Left lung (tissue), 4 donors: ENCODE measurements at regions not wholly inside any gene's neighbourhood (a gene's known extent, or its start where the extent isn't known, plus 50 kb on each side); places are given as distances from the start of the nearest gene placed in this dataset.

Source experiments
- ATAC-seq: fragments of 200-7000 bp; cut with Tn5 transposase; one replicate; pipeline ENCODE4 v1.9.1; 2020; ENCODE audit warnings: moderate library complexity
- DNase-seq, 4 donors: peaks; one replicate each; pipeline ENCODE4 v3.0.0-alpha.2; 2013 to 2020
- H3K27ac ChIP-seq, 2 donors: fragments of 200-600 bp; sonication (generic) in 1 of 2; one replicate each; pipeline versions ENCODE4 v1.5.0 to v1.8.0; 2020 to 2021
- H3K27me3 ChIP-seq, 2 donors: fragments of 200-600 bp; sonication (generic) in 1 of 2; one replicate each; pipeline versions ENCODE4 v1.5.0 to v1.8.0; 2020 to 2021
- H3K36me3 ChIP-seq, 2 donors: fragments of 200-600 bp; sonication (generic) in 1 of 2; one replicate each; pipeline versions ENCODE4 v1.5.0 to v1.8.0; 2020 to 2021
- H3K4me1 ChIP-seq, 2 donors: fragments of 200-600 bp; one replicate each; pipeline ENCODE4 v1.8.0; 2021
- H3K4me3 ChIP-seq, 2 donors: fragments of 200-600 bp; sonication (generic) in 1 of 2; one replicate each; pipeline versions ENCODE4 v1.5.0 to v1.8.0; 2020 to 2021; ENCODE audit warnings: mild to moderate bottlenecking in 1 of 2
- H3K9me3 ChIP-seq, 2 donors: fragments of 200-600 bp; sonication (generic) in 1 of 2; one replicate each; pipeline versions ENCODE4 v1.5.0 to v1.8.0; 2020 to 2021
- intact Hi-C, 2 donors: fragments of 100-400 bp; cut with DNase I; formaldehyde crosslinking; loops; one replicate each; pipeline versions ENCODE4 v1.11.2 to v1.14.2; 2022
- TF ChIP-seq, protein P1 (sequence below), 2 donors: fragments of 200-600 bp; sonication (generic) in 1 of 2; IDR thresholded peaks; one replicate each; pipeline versions ENCODE4 v1.5.0 to v1.8.0; 2021; ENCODE audit warnings: antibody characterized with exemption in 2 of 2
- donor health status: DM: no; HTN: yes; CAD: no.
- donor health status: DM: no; HTN: no; CAD: no.

DNA sequence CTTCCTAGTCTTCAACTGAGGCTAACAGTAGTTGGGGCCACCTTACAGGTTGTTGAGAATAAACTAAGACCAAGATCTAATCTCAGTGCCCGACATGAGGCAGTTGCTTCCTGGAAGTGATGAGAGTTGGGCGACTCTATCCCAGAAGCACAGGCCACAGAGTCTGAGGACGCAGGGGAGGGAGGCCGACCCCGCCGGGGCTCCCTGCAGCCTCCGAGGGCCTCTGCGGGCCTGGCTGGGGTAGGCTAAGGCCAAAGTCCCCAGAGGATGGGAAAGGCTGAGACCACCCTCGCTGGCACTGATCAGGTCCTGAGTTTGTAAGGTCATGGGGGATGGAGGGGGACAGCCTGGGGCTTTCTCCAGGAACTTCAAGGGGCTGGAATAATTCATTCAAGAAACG is 74.0 kb downstream of the ENGASE start:
- TF ChIP-seq, protein P1, sequence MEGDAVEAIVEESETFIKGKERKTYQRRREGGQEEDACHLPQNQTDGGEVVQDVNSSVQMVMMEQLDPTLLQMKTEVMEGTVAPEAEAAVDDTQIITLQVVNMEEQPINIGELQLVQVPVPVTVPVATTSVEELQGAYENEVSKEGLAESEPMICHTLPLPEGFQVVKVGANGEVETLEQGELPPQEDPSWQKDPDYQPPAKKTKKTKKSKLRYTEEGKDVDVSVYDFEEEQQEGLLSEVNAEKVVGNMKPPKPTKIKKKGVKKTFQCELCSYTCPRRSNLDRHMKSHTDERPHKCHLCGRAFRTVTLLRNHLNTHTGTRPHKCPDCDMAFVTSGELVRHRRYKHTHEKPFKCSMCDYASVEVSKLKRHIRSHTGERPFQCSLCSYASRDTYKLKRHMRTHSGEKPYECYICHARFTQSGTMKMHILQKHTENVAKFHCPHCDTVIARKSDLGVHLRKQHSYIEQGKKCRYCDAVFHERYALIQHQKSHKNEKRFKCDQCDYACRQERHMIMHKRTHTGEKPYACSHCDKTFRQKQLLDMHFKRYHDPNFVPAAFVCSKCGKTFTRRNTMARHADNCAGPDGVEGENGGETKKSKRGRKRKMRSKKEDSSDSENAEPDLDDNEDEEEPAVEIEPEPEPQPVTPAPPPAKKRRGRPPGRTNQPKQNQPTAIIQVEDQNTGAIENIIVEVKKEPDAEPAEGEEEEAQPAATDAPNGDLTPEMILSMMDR (IDR thresholded peaks at IDR 0.05) = no peak
- Histone ChIP-seq H3K27me3 (peaks cover 0 to 80% of the 10 kb centered on the region in 2 donors), H3K9me3 (no peaks in the 10 kb centered on the region), H3K36me3 (no peaks in the 10 kb centered on the region), H3K4me3 (no peak overlapping the region), H3K27ac (no peak overlapping the region), H3K4me1 (no peaks in the 10 kb centered on the region)
- DNase-seq (no peak), ATAC-seq (no peak)
- intact Hi-C loops = no loop called here

DNA sequence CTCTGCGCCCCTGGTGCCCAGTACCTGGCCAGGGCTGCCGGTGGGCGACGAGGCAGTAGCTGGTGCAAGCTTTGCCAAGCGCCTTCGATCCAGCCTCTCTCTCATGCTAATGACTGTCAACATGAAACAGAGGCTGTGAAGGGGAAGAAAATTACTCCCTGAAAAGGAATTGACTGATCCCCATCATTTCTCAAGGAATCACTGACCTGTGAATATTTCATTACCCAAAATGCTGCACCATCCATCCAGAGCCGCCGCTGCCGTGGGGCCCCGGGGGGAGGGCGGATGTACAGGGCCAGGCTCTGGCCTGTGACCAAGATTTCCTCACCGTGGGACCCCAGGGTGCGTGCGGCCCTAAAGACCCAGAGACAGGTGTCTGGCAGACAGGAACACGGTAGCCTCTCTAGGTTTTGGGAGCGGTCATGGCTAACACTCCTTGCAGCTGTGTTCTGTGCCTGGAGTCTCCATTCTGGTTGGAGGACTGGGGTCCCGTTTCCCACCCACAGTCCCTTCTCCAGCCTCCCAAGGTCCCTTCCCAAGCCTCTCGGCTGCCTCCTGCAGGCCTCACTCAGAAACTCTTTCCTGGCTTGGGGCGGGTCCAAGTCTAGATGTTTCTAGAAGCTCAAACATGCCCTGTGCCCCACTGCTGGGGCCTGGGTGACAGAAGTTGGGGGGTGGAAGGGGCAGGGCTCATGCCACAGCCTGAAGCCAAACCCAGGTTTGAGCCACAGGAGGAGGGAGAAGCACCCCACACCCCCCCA is 73.3 kb downstream of the ENGASE start:
- ATAC-seq (no peak), DNase-seq (no peak)
- H3K36me3 ChIP-seq = no peaks in the 10 kb centered on the region
- peaks cover 0 to 80% of the 10 kb centered on the region in 2 donors for H3K27me3 ChIP-seq
- no peaks in the 10 kb centered on the region for H3K4me1 ChIP-seq
- no peak overlapping the region for H3K27ac ChIP-seq
- intact Hi-C loops = no loop called here
- TF ChIP-seq, protein P1 (IDR thresholded peaks at IDR 0.05) = no peak
- no peaks in the 10 kb centered on the region for H3K9me3 ChIP-seq
- no peak overlapping the region for H3K4me3 ChIP-seq

DNA sequence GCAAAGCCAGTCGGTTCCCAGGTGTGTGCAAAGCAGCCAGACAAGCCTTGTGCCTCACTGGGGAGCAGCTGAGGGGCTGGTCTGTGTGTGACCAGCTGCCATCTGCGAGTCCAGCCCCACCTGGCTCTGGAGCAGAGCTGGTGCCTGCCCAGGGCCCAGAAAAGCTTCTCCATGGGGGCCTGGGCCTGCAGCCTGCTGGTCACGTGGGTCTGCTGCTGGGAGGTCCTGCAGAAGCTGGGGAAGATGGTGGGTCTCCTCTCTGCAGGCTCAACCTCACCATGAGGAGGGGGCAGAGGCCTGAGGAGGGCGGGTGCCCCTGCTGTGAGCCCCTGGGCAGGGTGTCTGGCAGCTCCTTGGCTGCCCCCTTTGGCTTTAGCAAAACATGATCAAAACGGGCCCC is 71.9 kb downstream of the ENGASE start:
- Histone ChIP-seq H3K36me3 (no peaks in the 10 kb centered on the region), H3K4me3 (no peak overlapping the region), H3K27me3 (peaks cover 0 to 83% of the 10 kb centered on the region in 2 donors), H3K9me3 (no peaks in the 10 kb centered on the region), H3K27ac (no peak overlapping the region), H3K4me1 (no peaks in the 10 kb centered on the region)
- TF ChIP-seq, protein P1 (IDR thresholded peaks at IDR 0.05) = no peak
- ATAC-seq = no peak
- intact Hi-C loops = no loop called here
- DNase-seq = no peak

DNA sequence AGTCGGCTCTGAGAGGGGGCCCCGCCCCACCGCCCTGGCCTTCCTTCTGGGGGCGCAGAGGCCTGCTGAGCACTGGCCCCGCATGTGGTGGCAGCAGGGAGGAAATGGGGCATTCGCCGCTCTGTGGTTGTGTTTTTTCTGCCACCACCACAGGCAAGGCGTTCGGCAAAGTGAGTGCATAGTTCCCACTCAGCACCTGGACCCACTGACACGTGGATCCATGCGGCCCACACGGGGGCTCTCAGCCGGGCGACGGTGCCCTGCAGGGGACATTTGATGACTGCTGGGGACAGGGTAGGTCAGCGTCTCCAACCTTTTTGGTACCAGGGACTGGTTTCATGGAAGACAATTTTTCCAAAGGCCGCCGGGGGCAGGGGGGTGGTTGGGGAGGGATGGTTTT is 70.9 kb downstream of the ENGASE start:
- Histone ChIP-seq H3K36me3 (no peaks in the 10 kb centered on the region), H3K9me3 (no peaks in the 10 kb centered on the region), H3K4me1 (no peaks in the 10 kb centered on the region), H3K27me3 (peaks cover 0 to 86% of the 10 kb centered on the region in 2 donors), H3K4me3 (no peak overlapping the region), H3K27ac (no peak overlapping the region)
- ATAC-seq = no peak
- DNase-seq = no peak
- intact Hi-C loops = no loop called here
- TF ChIP-seq, protein P1 (IDR thresholded peaks at IDR 0.05) = no peak

DNA sequence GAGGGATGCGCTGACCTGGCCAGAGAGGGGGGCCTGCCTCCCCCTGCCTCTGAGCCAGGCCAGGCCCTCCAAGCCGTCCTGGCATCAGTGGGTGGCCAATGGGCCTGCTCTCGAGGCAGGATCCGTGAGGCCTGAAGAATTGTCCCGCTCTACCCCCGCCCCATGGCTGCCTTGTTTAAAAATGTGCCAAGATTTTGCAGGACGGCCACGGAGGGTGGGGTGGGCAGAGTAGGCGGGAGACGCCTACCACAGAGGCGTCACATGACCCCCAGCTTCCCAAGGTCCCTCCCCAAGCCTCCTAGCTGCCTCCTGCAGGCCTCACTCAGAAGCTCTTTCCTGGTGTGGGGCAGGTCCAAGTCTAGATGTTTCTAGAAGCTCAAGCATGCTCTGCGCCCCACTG is 69.5 kb downstream of the ENGASE start:
- TF ChIP-seq, protein P1 (IDR thresholded peaks at IDR 0.05) = no peak
- H3K36me3 ChIP-seq = no peaks in the 10 kb centered on the region
- H3K4me3 ChIP-seq = no peak overlapping the region
- peaks cover 0 to 89% of the 10 kb centered on the region in 2 donors for H3K27me3 ChIP-seq
- DNase-seq = no peak
- no peak for ATAC-seq
- H3K4me1 ChIP-seq = no peaks in the 10 kb centered on the region
- no peaks in the 10 kb centered on the region for H3K9me3 ChIP-seq
- H3K27ac ChIP-seq = no peak overlapping the region
- intact Hi-C loops = no loop called here
